ENCODE measurements at regions not wholly inside any gene's neighbourhood (a gene's known extent, or its start where the extent isn't known, plus 50 kb on each side); places are given as distances from the start of the nearest gene placed in this dataset.

- TF ChIP-seq, protein P1, sequence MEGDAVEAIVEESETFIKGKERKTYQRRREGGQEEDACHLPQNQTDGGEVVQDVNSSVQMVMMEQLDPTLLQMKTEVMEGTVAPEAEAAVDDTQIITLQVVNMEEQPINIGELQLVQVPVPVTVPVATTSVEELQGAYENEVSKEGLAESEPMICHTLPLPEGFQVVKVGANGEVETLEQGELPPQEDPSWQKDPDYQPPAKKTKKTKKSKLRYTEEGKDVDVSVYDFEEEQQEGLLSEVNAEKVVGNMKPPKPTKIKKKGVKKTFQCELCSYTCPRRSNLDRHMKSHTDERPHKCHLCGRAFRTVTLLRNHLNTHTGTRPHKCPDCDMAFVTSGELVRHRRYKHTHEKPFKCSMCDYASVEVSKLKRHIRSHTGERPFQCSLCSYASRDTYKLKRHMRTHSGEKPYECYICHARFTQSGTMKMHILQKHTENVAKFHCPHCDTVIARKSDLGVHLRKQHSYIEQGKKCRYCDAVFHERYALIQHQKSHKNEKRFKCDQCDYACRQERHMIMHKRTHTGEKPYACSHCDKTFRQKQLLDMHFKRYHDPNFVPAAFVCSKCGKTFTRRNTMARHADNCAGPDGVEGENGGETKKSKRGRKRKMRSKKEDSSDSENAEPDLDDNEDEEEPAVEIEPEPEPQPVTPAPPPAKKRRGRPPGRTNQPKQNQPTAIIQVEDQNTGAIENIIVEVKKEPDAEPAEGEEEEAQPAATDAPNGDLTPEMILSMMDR (conservative IDR thresholded peaks at IDR 0.05; ENCODE audit: low read length) = no peak
- no peak for TF ChIP-seq EZH2phosphoT487 (IDR thresholded peaks at IDR 0.05; ENCODE audit: borderline replicate concordance)
Measured at GRCh38 chr11:34757026-34757451, 136.1 kb downstream of the EHF start.
